ENCODE measurements at regions not wholly inside any gene's neighbourhood (a gene's known extent, or its start where the extent isn't known, plus 50 kb on each side); places are given as distances from the start of the nearest gene placed in this dataset.

DNA sequence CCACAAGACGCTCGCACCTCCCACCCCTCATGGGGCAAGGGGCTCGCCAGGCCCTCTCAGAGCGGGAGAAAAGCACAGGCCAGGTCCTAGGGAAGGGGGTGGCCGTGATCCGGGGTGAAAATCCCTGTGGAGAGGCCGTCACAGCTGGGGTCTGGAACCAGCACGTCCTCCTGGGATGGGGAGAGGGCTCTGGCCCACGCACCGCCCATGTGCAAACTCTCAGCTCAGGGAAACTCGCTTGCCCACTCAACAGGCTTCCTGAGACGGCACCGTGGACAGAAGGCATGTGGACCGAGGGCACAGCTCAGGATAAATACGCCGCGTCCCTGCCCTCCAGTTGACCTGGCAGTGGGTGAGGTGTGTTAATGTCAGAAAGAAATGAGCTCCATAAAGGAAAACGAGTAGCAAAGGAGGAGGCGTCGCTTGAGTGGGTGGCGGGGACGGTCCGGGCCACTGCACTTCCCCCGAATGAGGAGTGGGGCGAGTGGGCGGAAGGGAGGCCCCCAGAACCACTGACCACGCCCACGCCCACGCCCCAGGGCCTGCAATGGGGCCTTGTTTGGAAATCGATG lies 57.6 kb upstream of the GALNT9 start:
- Histone ChIP-seq H3K4me3 (ENCODE audit: low read depth in 2 of 2, low read length in 1 of 2) (no peak overlapping the region), H3K4me2 (no peak overlapping the region), H3K9me2 (no peaks in the 10 kb centered on the region), H3K36me3 (replicated peaks in 1 of 2; ENCODE audit: control insufficient read depth in 1 of 2, insufficient read depth in 2 of 2, low read length in 1 of 2) (no peaks in the 10 kb centered on the region), H3K9me3 (no peaks in the 10 kb centered on the region), H3K79me2 (ENCODE audit: insufficient read depth) (no peaks in the 10 kb centered on the region), H3K27me3 (ENCODE audit: insufficient read depth) (peaks cover 78% of the 10 kb centered on the region), H3K4me1 (ENCODE audit: control insufficient read depth in 1 of 2, insufficient read depth in 2 of 2, low read depth in 1 of 2, low read length in 1 of 2) (no peaks in the 10 kb centered on the region), H3F3A (replicated peaks; ENCODE audit: insufficient read depth) (no peaks in the 10 kb centered on the region), H3K9ac (no peak overlapping the region), H4K20me1 (ENCODE audit: insufficient read depth) (no peaks in the 10 kb centered on the region), H2AFZ (ENCODE audit: low read depth) (no peak overlapping the region), H3K27ac (ENCODE audit: low read depth in 2 of 2, low read length in 1 of 2) (no peak overlapping the region)
- WGBS (ENCODE audit: low lambda C conversion rate): 22% methylated on average over 25 of the region's 30 CpGs
- ChIA-PET POLR2A (no interaction called here), CTCF (interaction anchor here (2.0 kb wide), 1 partner anchor 28 kb away, joined by 5 read pairs; no protein-coding TSS in a partner anchor)
- TF ChIP-seq, protein P1, sequence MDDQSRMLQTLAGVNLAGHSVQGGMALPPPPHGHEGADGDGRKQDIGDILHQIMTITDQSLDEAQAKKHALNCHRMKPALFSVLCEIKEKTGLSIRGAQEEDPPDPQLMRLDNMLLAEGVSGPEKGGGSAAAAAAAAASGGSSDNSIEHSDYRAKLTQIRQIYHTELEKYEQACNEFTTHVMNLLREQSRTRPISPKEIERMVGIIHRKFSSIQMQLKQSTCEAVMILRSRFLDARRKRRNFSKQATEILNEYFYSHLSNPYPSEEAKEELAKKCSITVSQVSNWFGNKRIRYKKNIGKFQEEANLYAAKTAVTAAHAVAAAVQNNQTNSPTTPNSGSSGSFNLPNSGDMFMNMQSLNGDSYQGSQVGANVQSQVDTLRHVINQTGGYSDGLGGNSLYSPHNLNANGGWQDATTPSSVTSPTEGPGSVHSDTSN (IDR thresholded peaks at IDR 0.05): no peak
- TF ChIP-seq FOXM1 (IDR thresholded peaks at IDR 0.05; ENCODE audit: low read depth): no peak
- TF ChIP-seq, protein P2, sequence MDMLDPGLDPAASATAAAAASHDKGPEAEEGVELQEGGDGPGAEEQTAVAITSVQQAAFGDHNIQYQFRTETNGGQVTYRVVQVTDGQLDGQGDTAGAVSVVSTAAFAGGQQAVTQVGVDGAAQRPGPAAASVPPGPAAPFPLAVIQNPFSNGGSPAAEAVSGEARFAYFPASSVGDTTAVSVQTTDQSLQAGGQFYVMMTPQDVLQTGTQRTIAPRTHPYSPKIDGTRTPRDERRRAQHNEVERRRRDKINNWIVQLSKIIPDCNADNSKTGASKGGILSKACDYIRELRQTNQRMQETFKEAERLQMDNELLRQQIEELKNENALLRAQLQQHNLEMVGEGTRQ (IDR thresholded peaks at IDR 0.05; ENCODE audit: borderline replicate concordance, low read depth, low read length): no peak
- TF ChIP-seq JUND (IDR thresholded peaks at IDR 0.05): no peak
- no peak for TF ChIP-seq TEAD4 (IDR thresholded peaks at IDR 0.05; ENCODE audit: borderline replicate concordance, insufficient read depth)
- TF ChIP-seq RXRA (IDR thresholded peaks at IDR 0.05; ENCODE audit: borderline replicate concordance, low read depth): no peak
- TF ChIP-seq NRF1 (IDR thresholded peaks at IDR 0.05; ENCODE audit: low read depth, low read length): no peak
- TF ChIP-seq EZH2phosphoT487 (IDR thresholded peaks at IDR 0.05; ENCODE audit: borderline replicate concordance, low read depth): no peak
- no peak for TF ChIP-seq TCF12 (IDR thresholded peaks at IDR 0.05)
- DNase-seq: no peak

DNA sequence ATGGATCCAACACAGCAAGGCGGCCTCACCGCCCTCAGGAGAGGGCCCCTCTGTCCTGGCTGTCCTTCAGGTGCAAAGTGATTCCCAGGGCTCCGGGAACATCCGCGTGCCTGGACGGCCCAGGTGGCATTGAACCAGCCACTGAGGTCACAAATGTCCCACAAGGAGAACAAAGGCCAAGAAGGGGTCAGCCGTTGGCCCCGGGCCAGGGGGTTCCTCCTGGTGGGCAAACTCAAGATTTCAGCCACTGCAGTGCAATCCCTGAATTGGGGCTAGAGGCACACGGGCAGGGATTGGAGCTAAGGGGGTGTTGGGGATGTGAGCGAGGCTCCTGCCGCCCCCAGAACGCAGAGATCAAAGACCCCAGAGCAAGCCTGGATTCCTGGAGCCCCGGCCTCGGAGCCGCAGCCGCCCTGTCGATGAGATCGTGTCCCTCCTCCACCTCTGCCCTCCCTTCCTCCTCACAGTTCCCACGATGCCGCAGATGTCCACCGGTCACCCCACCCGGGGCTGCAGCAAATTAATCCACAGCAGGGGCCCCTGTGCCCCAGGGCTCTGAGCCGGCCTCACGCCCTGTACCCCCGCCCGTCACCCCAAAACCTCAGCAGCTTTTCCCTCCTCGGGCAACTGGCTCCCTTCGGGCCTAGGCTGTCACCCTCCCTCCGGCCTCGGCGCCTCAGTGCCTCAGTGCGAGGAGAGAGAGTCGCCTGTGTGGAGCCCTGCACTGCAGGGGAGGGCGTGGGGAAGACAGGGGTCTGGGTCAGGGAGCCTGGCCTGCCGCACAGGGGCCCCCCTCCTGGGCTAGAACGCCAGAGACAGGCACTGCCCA lies 56.7 kb upstream of the GALNT9 start:
- Histone ChIP-seq H3K4me1 (ENCODE audit: control insufficient read depth in 1 of 2, insufficient read depth in 2 of 2, low read depth in 1 of 2, low read length in 1 of 2) (no peaks in the 10 kb centered on the region), H2AFZ (ENCODE audit: low read depth) (no peak overlapping the region), H4K20me1 (ENCODE audit: insufficient read depth) (no peaks in the 10 kb centered on the region), H3K79me2 (ENCODE audit: insufficient read depth) (no peaks in the 10 kb centered on the region), H3K4me3 (ENCODE audit: low read depth in 2 of 2, low read length in 1 of 2) (no peak overlapping the region), H3K9me2 (no peaks in the 10 kb centered on the region), H3K4me2 (no peak overlapping the region), H3K9ac (no peak overlapping the region), H3K9me3 (no peaks in the 10 kb centered on the region), H3F3A (replicated peaks; ENCODE audit: insufficient read depth) (no peaks in the 10 kb centered on the region), H3K27ac (ENCODE audit: low read depth in 2 of 2, low read length in 1 of 2) (no peak overlapping the region), H3K36me3 (replicated peaks in 1 of 2; ENCODE audit: control insufficient read depth in 1 of 2, insufficient read depth in 2 of 2, low read length in 1 of 2) (no peaks in the 10 kb centered on the region), H3K27me3 (ENCODE audit: insufficient read depth) (peaks cover 84% of the 10 kb centered on the region)
- ChIA-PET CTCF (interaction anchor here (0.9 to 2.0 kb wide), 2 partner anchors 13 to 29 kb away, joined by 3 to 5 read pairs; no protein-coding TSS in a partner anchor), POLR2A (no interaction called here)
- 29% methylated on average over 14 of the region's 36 CpGs for WGBS (ENCODE audit: low lambda C conversion rate)
- DNase-seq: no peak
- TF ChIP-seq RXRA (IDR thresholded peaks at IDR 0.05; ENCODE audit: borderline replicate concordance, low read depth) (no peak), RCOR1 (IDR thresholded peaks at IDR 0.05; ENCODE audit: low read length) (no peak), RAD21 (IDR thresholded peaks at IDR 0.05; ENCODE audit: low read length) (no peak), MEF2A (IDR thresholded peaks at IDR 0.05; ENCODE audit: borderline replicate concordance, low read depth) (no peak), NRF1 (IDR thresholded peaks at IDR 0.05; ENCODE audit: low read depth, low read length) (no peak), GABPA (IDR thresholded peaks at IDR 0.05; ENCODE audit: low read depth) (no peak), GATA2 (CRISPR knock-in tag; IDR thresholded peaks at IDR 0.05) (no peak)
- TF ChIP-seq, protein P3, sequence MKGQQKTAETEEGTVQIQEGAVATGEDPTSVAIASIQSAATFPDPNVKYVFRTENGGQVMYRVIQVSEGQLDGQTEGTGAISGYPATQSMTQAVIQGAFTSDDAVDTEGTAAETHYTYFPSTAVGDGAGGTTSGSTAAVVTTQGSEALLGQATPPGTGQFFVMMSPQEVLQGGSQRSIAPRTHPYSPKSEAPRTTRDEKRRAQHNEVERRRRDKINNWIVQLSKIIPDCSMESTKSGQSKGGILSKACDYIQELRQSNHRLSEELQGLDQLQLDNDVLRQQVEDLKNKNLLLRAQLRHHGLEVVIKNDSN (IDR thresholded peaks at IDR 0.05; ENCODE audit: borderline replicate concordance, low read depth): no peak
- TF ChIP-seq, protein P4, sequence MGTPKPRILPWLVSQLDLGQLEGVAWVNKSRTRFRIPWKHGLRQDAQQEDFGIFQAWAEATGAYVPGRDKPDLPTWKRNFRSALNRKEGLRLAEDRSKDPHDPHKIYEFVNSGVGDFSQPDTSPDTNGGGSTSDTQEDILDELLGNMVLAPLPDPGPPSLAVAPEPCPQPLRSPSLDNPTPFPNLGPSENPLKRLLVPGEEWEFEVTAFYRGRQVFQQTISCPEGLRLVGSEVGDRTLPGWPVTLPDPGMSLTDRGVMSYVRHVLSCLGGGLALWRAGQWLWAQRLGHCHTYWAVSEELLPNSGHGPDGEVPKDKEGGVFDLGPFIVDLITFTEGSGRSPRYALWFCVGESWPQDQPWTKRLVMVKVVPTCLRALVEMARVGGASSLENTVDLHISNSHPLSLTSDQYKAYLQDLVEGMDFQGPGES (IDR thresholded peaks at IDR 0.05; ENCODE audit: low read depth, low read length): no peak
- TF ChIP-seq, protein P5, sequence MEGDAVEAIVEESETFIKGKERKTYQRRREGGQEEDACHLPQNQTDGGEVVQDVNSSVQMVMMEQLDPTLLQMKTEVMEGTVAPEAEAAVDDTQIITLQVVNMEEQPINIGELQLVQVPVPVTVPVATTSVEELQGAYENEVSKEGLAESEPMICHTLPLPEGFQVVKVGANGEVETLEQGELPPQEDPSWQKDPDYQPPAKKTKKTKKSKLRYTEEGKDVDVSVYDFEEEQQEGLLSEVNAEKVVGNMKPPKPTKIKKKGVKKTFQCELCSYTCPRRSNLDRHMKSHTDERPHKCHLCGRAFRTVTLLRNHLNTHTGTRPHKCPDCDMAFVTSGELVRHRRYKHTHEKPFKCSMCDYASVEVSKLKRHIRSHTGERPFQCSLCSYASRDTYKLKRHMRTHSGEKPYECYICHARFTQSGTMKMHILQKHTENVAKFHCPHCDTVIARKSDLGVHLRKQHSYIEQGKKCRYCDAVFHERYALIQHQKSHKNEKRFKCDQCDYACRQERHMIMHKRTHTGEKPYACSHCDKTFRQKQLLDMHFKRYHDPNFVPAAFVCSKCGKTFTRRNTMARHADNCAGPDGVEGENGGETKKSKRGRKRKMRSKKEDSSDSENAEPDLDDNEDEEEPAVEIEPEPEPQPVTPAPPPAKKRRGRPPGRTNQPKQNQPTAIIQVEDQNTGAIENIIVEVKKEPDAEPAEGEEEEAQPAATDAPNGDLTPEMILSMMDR (IDR thresholded peaks at IDR 0.05): no peak
- TF ChIP-seq, protein P1 (IDR thresholded peaks at IDR 0.05): no peak
- TF ChIP-seq, protein P6, sequence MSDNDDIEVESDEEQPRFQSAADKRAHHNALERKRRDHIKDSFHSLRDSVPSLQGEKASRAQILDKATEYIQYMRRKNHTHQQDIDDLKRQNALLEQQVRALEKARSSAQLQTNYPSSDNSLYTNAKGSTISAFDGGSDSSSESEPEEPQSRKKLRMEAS (IDR thresholded peaks at IDR 0.05; ENCODE audit: low read depth): no peak
